Endothelial cell of umbilical vein (primary cell): ENCODE measurements at regions not wholly inside any gene's neighbourhood (a gene's known extent, or its start where the extent isn't known, plus 50 kb on each side); places are given as distances from the start of the nearest gene placed in this dataset.

Source experiments
- EZH2 ChIP-seq: IDR thresholded peaks from 2 replicates; pipeline ENCODE4 v1.6.1; 2012; ENCODE audit warnings: borderline replicate concordance, low read depth, mild to moderate bottlenecking, moderate library complexity, low read length, inconsistent platforms; ENCODE audit not compliant: severe bottlenecking
- FOS ChIP-seq: IDR thresholded peaks from 2 replicates; pipeline ENCODE4 v1.6.1; 2011; ENCODE audit warnings: mild to moderate bottlenecking, low read length, moderate library complexity, borderline replicate concordance; ENCODE audit not compliant: insufficient read depth
- JUN ChIP-seq: IDR thresholded peaks from 2 replicates; pipeline ENCODE4 v1.6.1; 2011; ENCODE audit warnings: borderline replicate concordance, low read depth; ENCODE audit not compliant: insufficient read length, insufficient read depth
- MYC ChIP-seq: IDR thresholded peaks from one replicate; pipeline ENCODE4 v1.6.1; 2011; ENCODE audit warnings: mild to moderate bottlenecking, low read depth, low read length
- POLR2A ChIP-seq: IDR thresholded peaks from 2 replicates; pipeline ENCODE4 v1.6.1; 2012; ENCODE audit warnings: low read depth, mild to moderate bottlenecking, control low read depth, low read length
- POLR2AphosphoS5 ChIP-seq: IDR thresholded peaks from 2 replicates; pipeline ENCODE4 v1.6.1; 2012; ENCODE audit warnings: low read depth, mild to moderate bottlenecking, control low read depth, low read length, moderate library complexity; ENCODE audit not compliant: insufficient read depth
- TF ChIP-seq, protein P1 (sequence below), 2 donors: IDR thresholded peaks; 1 replicate in 1 of 2; 2 replicates in 1 of 2; pipeline ENCODE4 v1.5.1; 2011; ENCODE audit warnings: low read length in 2 of 2, mild to moderate bottlenecking in 2 of 2, moderate library complexity in 2 of 2, control low read depth in 1 of 2, inconsistent platforms in 1 of 2, low read depth in 1 of 2; ENCODE audit not compliant: insufficient read depth in 1 of 2; ENCODE audit errors: extremely low read depth in 1 of 2
- TF ChIP-seq, protein P2 (sequence below): IDR thresholded peaks from 2 replicates; pipeline ENCODE4 v1.6.1; 2011; ENCODE audit not compliant: insufficient read depth, insufficient read length

DNA sequence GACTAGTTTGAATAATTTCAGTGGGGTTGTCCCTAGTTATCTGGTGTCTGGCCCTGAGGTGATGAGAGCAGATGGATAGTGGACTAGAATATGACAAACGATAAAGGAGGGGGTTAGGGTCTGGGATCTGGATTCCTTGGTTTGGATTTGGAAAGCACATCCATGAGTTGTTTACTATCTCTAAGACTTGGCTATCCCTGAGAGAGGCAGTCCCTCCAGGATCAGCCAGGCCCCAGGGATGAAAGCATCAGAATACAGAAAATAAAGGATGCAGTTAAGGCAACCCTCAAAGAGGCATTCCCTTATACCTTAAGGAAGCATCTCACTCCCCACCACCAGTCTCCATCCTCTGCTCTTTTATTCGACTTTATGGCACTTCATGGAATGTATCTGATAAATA is 230.7 kb downstream of the NHLRC3 start:
- TF ChIP-seq, protein P1, sequence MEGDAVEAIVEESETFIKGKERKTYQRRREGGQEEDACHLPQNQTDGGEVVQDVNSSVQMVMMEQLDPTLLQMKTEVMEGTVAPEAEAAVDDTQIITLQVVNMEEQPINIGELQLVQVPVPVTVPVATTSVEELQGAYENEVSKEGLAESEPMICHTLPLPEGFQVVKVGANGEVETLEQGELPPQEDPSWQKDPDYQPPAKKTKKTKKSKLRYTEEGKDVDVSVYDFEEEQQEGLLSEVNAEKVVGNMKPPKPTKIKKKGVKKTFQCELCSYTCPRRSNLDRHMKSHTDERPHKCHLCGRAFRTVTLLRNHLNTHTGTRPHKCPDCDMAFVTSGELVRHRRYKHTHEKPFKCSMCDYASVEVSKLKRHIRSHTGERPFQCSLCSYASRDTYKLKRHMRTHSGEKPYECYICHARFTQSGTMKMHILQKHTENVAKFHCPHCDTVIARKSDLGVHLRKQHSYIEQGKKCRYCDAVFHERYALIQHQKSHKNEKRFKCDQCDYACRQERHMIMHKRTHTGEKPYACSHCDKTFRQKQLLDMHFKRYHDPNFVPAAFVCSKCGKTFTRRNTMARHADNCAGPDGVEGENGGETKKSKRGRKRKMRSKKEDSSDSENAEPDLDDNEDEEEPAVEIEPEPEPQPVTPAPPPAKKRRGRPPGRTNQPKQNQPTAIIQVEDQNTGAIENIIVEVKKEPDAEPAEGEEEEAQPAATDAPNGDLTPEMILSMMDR (IDR thresholded peaks at IDR 0.05; ENCODE audit: extremely low read depth in 1 of 2, insufficient read depth in 1 of 2, low read depth in 1 of 2, low read length in 2 of 2), result no peak
- TF ChIP-seq, protein P2, sequence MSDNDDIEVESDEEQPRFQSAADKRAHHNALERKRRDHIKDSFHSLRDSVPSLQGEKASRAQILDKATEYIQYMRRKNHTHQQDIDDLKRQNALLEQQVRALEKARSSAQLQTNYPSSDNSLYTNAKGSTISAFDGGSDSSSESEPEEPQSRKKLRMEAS, result no peak
- TF ChIP-seq POLR2A, result no peak
- no peak for TF ChIP-seq FOS
- no peak for TF ChIP-seq POLR2AphosphoS5
- no peak for TF ChIP-seq JUN
- no peak for TF ChIP-seq EZH2
- TF ChIP-seq MYC, result no peak
